Keratinocyte (primary cell): ENCODE measurements at regions not wholly inside any gene's neighbourhood (a gene's known extent, or its start where the extent isn't known, plus 50 kb on each side); places are given as distances from the start of the nearest gene placed in this dataset.

ENCODE experiments used
- DNase-seq: peaks from one replicate; pipeline ENCODE4 v3.0.0-alpha.2; 2011; ENCODE audit warnings: low read depth, missing footprints, low spot score
- FAIRE-seq: peaks from 2 replicates; lab custom pipeline; 2011; peaks lifted over from hg19 to GRCh38; lab: Jason Lieb, UNC
- H2AFZ ChIP-seq: 2 replicates; pipeline ENCODE4 v1.6.0; 2012; ENCODE audit warnings: low read length, control low read depth, inconsistent platforms; ENCODE audit not compliant: control insufficient read depth
- H3K27ac ChIP-seq: 2 replicates; pipeline ENCODE4 v1.5.1; 2011; ENCODE audit warnings: low read length; ENCODE audit not compliant: control insufficient read depth, insufficient read depth
- H3K27me3 ChIP-seq: 3 replicates; pipeline ENCODE4 v1.6.0; 2011; ENCODE audit warnings: low read length; ENCODE audit not compliant: control insufficient read depth, insufficient read depth; ENCODE audit errors: extremely low read depth
- H3K36me3 ChIP-seq, 2 experiments: 2 replicates in 1 of 2; 3 replicates in 1 of 2; pipeline ENCODE4 v1.5.1; 2011; ENCODE audit warnings: low read length in 2 of 2, mild to moderate bottlenecking in 1 of 2; ENCODE audit not compliant: control insufficient read depth in 2 of 2, insufficient read depth in 2 of 2; ENCODE audit errors: extremely low read depth in 1 of 2
- H3K4me1 ChIP-seq: 3 replicates; pipeline ENCODE4 v1.5.1; 2011; ENCODE audit warnings: low read length; ENCODE audit not compliant: control insufficient read depth, insufficient read depth; ENCODE audit errors: extremely low read depth
- H3K4me2 ChIP-seq: 3 replicates; pipeline ENCODE4 v1.6.0; 2011; ENCODE audit warnings: low read depth, low read length; ENCODE audit not compliant: control insufficient read depth, insufficient read depth; ENCODE audit errors: extremely low read depth
- H3K4me3 ChIP-seq, 3 experiments: fragments of 200-600 bp in 1 of 3; sonication (generic) in 1 of 3; 2 replicates in 2 of 3; 3 replicates in 1 of 3; pipeline ENCODE4 v1.5.1; 2011 to 2016; ENCODE audit warnings: low read length in 3 of 3, mild to moderate bottlenecking in 3 of 3, control low read depth in 2 of 3, inconsistent platforms in 1 of 3, low read depth in 1 of 3, mixed read lengths in 1 of 3, mixed run types in 1 of 3, moderate library complexity in 1 of 3; ENCODE audit not compliant: control insufficient read depth in 2 of 3, insufficient read depth in 2 of 3; ENCODE audit errors: extremely low read depth in 1 of 3
- H3K79me2 ChIP-seq: 2 replicates; pipeline ENCODE4 v1.6.0; 2012; ENCODE audit warnings: low read length; ENCODE audit not compliant: control insufficient read depth, insufficient read depth
- H3K9ac ChIP-seq: 3 replicates; pipeline ENCODE4 v1.6.0; 2011; ENCODE audit warnings: low read length; ENCODE audit not compliant: control insufficient read depth, insufficient read depth; ENCODE audit errors: extremely low read depth
- H3K9me1 ChIP-seq: 3 replicates; pipeline ENCODE4 v1.6.0; 2011; ENCODE audit warnings: low read length; ENCODE audit not compliant: control insufficient read depth, insufficient read depth; ENCODE audit errors: extremely low read depth
- H3K9me3 ChIP-seq: 2 replicates; pipeline ENCODE4 v1.5.1; 2012; ENCODE audit warnings: low read depth, low read length; ENCODE audit not compliant: control insufficient read depth
- H4K20me1 ChIP-seq: 3 replicates; pipeline ENCODE4 v1.6.0; 2011; ENCODE audit warnings: low read length; ENCODE audit not compliant: control insufficient read depth, insufficient read depth; ENCODE audit errors: extremely low read depth
- EZH2 ChIP-seq: IDR thresholded peaks from one replicate; pipeline ENCODE4 v1.6.1; 2012; ENCODE audit warnings: inconsistent platforms, mild to moderate bottlenecking, low read length, moderate library complexity
- dilution Hi-C: fragments of 300-500 bp; cut with MboI; formaldehyde crosslinking; loops from one replicate; pipeline ENCODE4 v1.7.0; 2020; ENCODE audit warnings: low sequenced_read_pairs; ENCODE audit not compliant: extremely low pct_ligation_motif_present
- TF ChIP-seq, protein P1 (sequence below), 3 experiments: IDR thresholded peaks in 1 of 3; conservative IDR thresholded peaks in 1 of 3; optimal IDR thresholded peaks in 1 of 3; 2 replicates in 2 of 3; 3 replicates in 1 of 3; pipeline versions ENCODE3 to v1.5.1; 2011; ENCODE audit warnings: low read length in 3 of 3, mild to moderate bottlenecking in 3 of 3, moderate library complexity in 2 of 3, control low read depth in 1 of 3, inconsistent platforms in 1 of 3; ENCODE audit not compliant: insufficient read depth in 2 of 3; ENCODE audit errors: extremely low read depth in 1 of 3

DNA sequence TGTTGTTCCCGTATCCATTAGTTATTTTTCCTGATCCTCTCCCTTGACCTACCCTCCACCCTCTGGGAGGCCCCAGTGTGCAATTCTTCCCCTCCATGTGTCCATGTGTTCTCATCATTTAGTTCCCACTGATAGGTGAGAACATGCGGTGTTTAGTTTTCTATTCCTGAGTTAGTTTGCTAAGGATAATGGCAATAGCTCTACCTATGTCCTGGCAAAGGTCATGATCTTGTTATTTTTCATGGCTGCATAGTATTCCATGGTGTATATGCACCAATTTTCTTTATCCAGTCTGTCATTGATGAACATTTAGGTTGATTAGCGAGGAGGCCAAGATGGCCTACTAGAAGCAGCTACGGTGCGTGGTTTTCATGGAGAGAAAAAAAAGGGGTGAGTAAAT is 714.1 kb downstream of the STIM2 start:
- H3K36me3 ChIP-seq = no peaks in the 10 kb centered on the region
- no peaks in the 10 kb centered on the region for H3K4me1 ChIP-seq
- H3K9me3 ChIP-seq = no peaks in the 10 kb centered on the region
- H3K27me3 ChIP-seq = no peaks in the 10 kb centered on the region
- FAIRE-seq (no peak), DNase-seq (no peak)
- H3K79me2 ChIP-seq = no peaks in the 10 kb centered on the region
- H3K9me1 ChIP-seq = no peaks in the 10 kb centered on the region
- no peak overlapping the region for H3K27ac ChIP-seq
- H3K9ac ChIP-seq = no peak overlapping the region
- TF ChIP-seq EZH2 = no peak
- TF ChIP-seq, protein P1, sequence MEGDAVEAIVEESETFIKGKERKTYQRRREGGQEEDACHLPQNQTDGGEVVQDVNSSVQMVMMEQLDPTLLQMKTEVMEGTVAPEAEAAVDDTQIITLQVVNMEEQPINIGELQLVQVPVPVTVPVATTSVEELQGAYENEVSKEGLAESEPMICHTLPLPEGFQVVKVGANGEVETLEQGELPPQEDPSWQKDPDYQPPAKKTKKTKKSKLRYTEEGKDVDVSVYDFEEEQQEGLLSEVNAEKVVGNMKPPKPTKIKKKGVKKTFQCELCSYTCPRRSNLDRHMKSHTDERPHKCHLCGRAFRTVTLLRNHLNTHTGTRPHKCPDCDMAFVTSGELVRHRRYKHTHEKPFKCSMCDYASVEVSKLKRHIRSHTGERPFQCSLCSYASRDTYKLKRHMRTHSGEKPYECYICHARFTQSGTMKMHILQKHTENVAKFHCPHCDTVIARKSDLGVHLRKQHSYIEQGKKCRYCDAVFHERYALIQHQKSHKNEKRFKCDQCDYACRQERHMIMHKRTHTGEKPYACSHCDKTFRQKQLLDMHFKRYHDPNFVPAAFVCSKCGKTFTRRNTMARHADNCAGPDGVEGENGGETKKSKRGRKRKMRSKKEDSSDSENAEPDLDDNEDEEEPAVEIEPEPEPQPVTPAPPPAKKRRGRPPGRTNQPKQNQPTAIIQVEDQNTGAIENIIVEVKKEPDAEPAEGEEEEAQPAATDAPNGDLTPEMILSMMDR (optimal IDR thresholded peaks at IDR 0.05 in 1 of 3, IDR thresholded peaks at IDR 0.05 in 1 of 3, conservative IDR thresholded peaks at IDR 0.05 in 1 of 3; ENCODE audit: extremely low read depth in 1 of 3, insufficient read depth in 2 of 3, low read length in 3 of 3) = no peak
- no peak overlapping the region for H3K4me2 ChIP-seq
- H4K20me1 ChIP-seq = no peaks in the 10 kb centered on the region
- dilution Hi-C loops = no loop called here
- no peak overlapping the region for H3K4me3 ChIP-seq
- H2AFZ ChIP-seq = no peak overlapping the region

DNA sequence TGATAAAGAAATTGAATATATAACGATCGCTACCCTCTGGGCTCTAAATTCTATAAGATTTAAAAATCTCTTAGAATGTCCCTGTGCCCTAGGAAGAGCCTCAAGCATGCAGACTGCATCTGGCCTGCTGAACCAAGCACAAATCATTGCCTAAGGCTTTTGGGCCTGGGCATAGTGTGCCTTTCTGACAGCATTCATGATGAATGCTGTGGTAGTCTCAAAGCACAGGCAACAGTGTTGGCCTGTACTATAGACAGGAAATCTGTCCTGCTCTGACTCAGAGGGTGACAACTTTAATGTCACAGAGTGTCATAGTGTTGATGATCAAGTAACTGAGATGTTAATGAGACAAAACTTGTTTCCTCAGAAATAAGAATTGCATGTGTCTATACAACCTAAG is 717.3 kb downstream of the STIM2 start:
- no peak for FAIRE-seq
- Histone ChIP-seq H3K36me3 (no peaks in the 10 kb centered on the region), H3K9me1 (no peaks in the 10 kb centered on the region), H4K20me1 (no peaks in the 10 kb centered on the region), H3K4me2 (no peak overlapping the region), H3K27ac (no peak overlapping the region), H3K79me2 (no peaks in the 10 kb centered on the region), H3K9me3 (no peaks in the 10 kb centered on the region), H3K4me1 (no peaks in the 10 kb centered on the region), H2AFZ (no peak overlapping the region), H3K27me3 (no peaks in the 10 kb centered on the region), H3K4me3 (no peak overlapping the region), H3K9ac (no peak overlapping the region)
- DNase-seq = no peak
- dilution Hi-C loops = no loop called here
- TF ChIP-seq, protein P1 (optimal IDR thresholded peaks at IDR 0.05 in 1 of 3, IDR thresholded peaks at IDR 0.05 in 1 of 3, conservative IDR thresholded peaks at IDR 0.05 in 1 of 3; ENCODE audit: extremely low read depth in 1 of 3, insufficient read depth in 2 of 3, low read length in 3 of 3) = no peak
- TF ChIP-seq EZH2 = no peak
